ENCODE measurements at regions not wholly inside any gene's neighbourhood (a gene's known extent, or its start where the extent isn't known, plus 50 kb on each side); places are given as distances from the start of the nearest gene placed in this dataset.

DNA sequence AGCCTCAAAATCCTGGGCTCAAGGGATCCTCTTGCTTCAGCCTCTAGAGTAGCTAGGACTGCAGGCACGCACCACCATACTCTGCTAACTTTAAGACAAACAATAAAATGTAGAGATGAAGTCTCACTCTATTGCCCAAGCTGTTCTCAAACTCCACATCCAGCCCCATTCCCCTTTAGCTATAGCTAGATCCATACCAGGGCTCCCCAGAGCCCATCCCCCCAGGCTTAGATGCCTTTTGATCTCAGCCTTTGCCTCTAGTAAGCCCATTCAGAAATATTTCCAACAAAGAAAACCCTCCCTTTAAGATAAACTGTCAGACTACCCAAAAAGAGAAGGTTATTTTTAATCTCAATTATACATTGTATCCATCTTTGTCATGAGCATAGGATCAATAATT is 325.4 kb downstream of the CHRM3 start:
- no peaks in the 10 kb centered on the region for H3K79me2 ChIP-seq (ENCODE audit: insufficient read depth, low read length)
- no peak overlapping the region for H3K9ac ChIP-seq (ENCODE audit: insufficient read depth, low read length, poor library complexity, severe bottlenecking)
- intact Hi-C loops (cut with micrococcal nuclease) = no loop called here
- WGBS (ENCODE audit: insufficient coverage) = no CpG with 5 or more reads among the region's 1 CpG
- H3K4me3 Mint-ChIP-seq = no peak overlapping the region
- no peak overlapping the region for H3K4me2 ChIP-seq (replicated peaks; ENCODE audit: extremely low read depth, low read length, poor library complexity, severe bottlenecking)
- peaks cover 8% of the 10 kb centered on the region in 2 donors for H3K4me1 ChIP-seq (ENCODE audit: control insufficient read depth in 1 of 2, insufficient read depth in 2 of 2, low read length in 2 of 2)
- no peak overlapping the region for H3K4me3 ChIP-seq (replicated peaks in 1 of 3; ENCODE audit: low read depth in 2 of 3, low read length in 3 of 3)
- H3K27ac Mint-ChIP-seq = no peak overlapping the region
- no peaks in the 10 kb centered on the region for H3K9me3 ChIP-seq (replicated peaks in 1 of 2; ENCODE audit: control insufficient read depth in 1 of 2, insufficient read depth in 1 of 2, low read length in 2 of 2)
- no peaks in the 10 kb centered on the region for H3K27me3 Mint-ChIP-seq (ENCODE audit: low read depth in 3 of 3)
- H3K36me3 Mint-ChIP-seq = no peaks in the 10 kb centered on the region
- H3K9me3 Mint-ChIP-seq = peaks cover 0 to 5% (median 3%) of the 10 kb centered on the region in 7 donors
- no peak overlapping the region for H2AFZ ChIP-seq (ENCODE audit: insufficient read depth, low read depth, low read length, poor library complexity, severe bottlenecking)
- H4K20me1 ChIP-seq (ENCODE audit: insufficient read depth, low read length) = no peaks in the 10 kb centered on the region
- no peaks in the 10 kb centered on the region for H3K27me3 ChIP-seq (ENCODE audit: control insufficient read depth in 2 of 2, insufficient read depth in 2 of 2, low read length in 2 of 2)
- H3K27ac ChIP-seq (ENCODE audit: low read depth in 1 of 2, low read length in 2 of 2) = no peak overlapping the region
- TF ChIP-seq, protein P1, sequence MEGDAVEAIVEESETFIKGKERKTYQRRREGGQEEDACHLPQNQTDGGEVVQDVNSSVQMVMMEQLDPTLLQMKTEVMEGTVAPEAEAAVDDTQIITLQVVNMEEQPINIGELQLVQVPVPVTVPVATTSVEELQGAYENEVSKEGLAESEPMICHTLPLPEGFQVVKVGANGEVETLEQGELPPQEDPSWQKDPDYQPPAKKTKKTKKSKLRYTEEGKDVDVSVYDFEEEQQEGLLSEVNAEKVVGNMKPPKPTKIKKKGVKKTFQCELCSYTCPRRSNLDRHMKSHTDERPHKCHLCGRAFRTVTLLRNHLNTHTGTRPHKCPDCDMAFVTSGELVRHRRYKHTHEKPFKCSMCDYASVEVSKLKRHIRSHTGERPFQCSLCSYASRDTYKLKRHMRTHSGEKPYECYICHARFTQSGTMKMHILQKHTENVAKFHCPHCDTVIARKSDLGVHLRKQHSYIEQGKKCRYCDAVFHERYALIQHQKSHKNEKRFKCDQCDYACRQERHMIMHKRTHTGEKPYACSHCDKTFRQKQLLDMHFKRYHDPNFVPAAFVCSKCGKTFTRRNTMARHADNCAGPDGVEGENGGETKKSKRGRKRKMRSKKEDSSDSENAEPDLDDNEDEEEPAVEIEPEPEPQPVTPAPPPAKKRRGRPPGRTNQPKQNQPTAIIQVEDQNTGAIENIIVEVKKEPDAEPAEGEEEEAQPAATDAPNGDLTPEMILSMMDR (IDR thresholded peaks at IDR 0.05) = no peak
- DNase-seq = no peak
- no peaks in the 10 kb centered on the region for H3K4me1 Mint-ChIP-seq
- no peaks in the 10 kb centered on the region for H3K36me3 ChIP-seq (replicated peaks in 1 of 2; ENCODE audit: control insufficient read depth in 1 of 2, insufficient read depth in 2 of 2, low read length in 2 of 2)

DNA sequence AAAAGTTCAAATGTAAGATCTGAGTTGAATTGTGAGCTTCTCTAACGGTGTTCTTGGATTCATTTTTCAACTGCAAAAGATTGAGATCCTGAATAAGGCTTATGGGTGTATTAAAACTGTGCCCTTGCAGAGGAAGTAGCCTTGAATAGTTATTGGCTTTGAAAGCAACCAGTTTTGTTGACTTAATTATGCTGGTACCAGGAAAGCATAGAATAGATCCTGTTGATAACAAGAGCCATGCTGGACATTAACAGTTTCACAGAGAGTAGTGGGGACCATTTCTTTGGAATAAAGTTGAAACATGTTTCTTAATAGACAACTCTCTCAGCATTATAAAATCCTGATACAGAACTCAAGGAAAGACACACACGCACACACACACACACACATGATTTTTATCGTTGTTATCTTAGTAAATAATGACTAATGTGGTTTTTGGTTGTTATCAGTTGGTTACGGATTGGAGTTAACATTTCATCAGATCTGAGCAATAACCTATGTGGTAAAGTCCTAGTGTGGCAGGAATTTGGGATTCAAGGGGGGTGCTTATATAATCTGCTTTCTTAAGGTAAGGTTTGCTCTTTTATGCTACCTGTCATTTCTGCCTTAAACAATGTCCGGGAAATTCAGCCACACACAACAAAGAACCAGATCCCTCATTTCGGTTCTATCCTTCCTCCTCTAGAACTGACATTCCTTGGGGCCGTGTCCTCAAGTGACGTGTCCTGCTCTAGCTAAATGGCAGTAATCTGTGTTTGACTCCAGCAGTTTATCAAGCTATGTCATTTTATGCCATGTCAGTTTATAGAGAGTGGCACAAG is 330.9 kb downstream of the CHRM3 start:
- Mint-ChIP-seq H3K4me1 (peaks cover 30% of the 10 kb centered on the region), H3K27ac (peak overlapping the region in 2 of 7 donors; percentile 48 to 57), H3K27me3 (ENCODE audit: low read depth in 3 of 3) (no peaks in the 10 kb centered on the region), H3K36me3 (no peaks in the 10 kb centered on the region), H3K4me3 (no peak overlapping the region), H3K9me3 (no peaks in the 10 kb centered on the region)
- no peaks in the 10 kb centered on the region for H3K9me3 ChIP-seq (replicated peaks in 1 of 2; ENCODE audit: control insufficient read depth in 1 of 2, insufficient read depth in 1 of 2, low read length in 2 of 2)
- no peak overlapping the region for H3K4me3 ChIP-seq (replicated peaks in 1 of 3; ENCODE audit: low read depth in 2 of 3, low read length in 3 of 3)
- no peaks in the 10 kb centered on the region for H3K36me3 ChIP-seq (replicated peaks in 1 of 2; ENCODE audit: control insufficient read depth in 1 of 2, insufficient read depth in 2 of 2, low read length in 2 of 2)
- H3K27ac ChIP-seq (ENCODE audit: low read depth in 1 of 2, low read length in 2 of 2) = no peak overlapping the region
- no peaks in the 10 kb centered on the region for H3K79me2 ChIP-seq (ENCODE audit: insufficient read depth, low read length)
- H3K4me1 ChIP-seq (ENCODE audit: control insufficient read depth in 1 of 2, insufficient read depth in 2 of 2, low read length in 2 of 2) = peaks cover 27 to 45% of the 10 kb centered on the region in 2 donors
- TF ChIP-seq, protein P1 (IDR thresholded peaks at IDR 0.05) = no peak
- WGBS (ENCODE audit: insufficient coverage) = 38% methylated on average over 2 of the region's 8 CpGs
- intact Hi-C loops (cut with micrococcal nuclease) = no loop called here
- H2AFZ ChIP-seq (ENCODE audit: insufficient read depth, low read depth, low read length, poor library complexity, severe bottlenecking) = no peak overlapping the region
- H3K4me2 ChIP-seq (replicated peaks; ENCODE audit: extremely low read depth, low read length, poor library complexity, severe bottlenecking) = no peak overlapping the region
- no peaks in the 10 kb centered on the region for H3K27me3 ChIP-seq (ENCODE audit: control insufficient read depth in 2 of 2, insufficient read depth in 2 of 2, low read length in 2 of 2)
- no peaks in the 10 kb centered on the region for H4K20me1 ChIP-seq (ENCODE audit: insufficient read depth, low read length)
- DNase-seq = no peak
- no peak overlapping the region for H3K9ac ChIP-seq (ENCODE audit: insufficient read depth, low read length, poor library complexity, severe bottlenecking)

Data from CD14-positive monocyte (primary cell).